H1 (cell line): ENCODE measurements at regions not wholly inside any gene's neighbourhood (a gene's known extent, or its start where the extent isn't known, plus 50 kb on each side); places are given as distances from the start of the nearest gene placed in this dataset.
A peak's percentile ranks its signal among the peaks of the same experiment; 100 is the strongest.

ENCODE experiments used
- CTCF ChIA-PET: fragments of 300-600 bp; sonication (Branson Sonifier 250); formaldehyde crosslinking; loops from one replicate; lab custom pipeline; 2021; ENCODE audit not compliant: partially characterized antibody; lab: Charles Lee
- POLR2A ChIA-PET: fragments of 300-600 bp; sonication (Branson Sonifier 250); formaldehyde crosslinking; loops from one replicate; lab custom pipeline; 2021; ENCODE audit warnings: inconsistent platforms; ENCODE audit not compliant: partially characterized antibody; lab: Charles Lee
- DNase-seq, 2 experiments: peaks; one replicate each; pipeline versions ENCODE4 v3.0.0 to v3.0.0-alpha.2; 2010 to 2022; ENCODE audit warnings: low spot score in 2 of 2, low read depth in 1 of 2, mixed read lengths in 1 of 2
- FAIRE-seq: peaks from 2 replicates; lab custom pipeline; 2011; peaks lifted over from hg19 to GRCh38; lab: Jason Lieb, UNC
- H2AFZ ChIP-seq: 2 replicates; pipeline ENCODE4 v1.8.1; 2012; ENCODE audit warnings: low read length, inconsistent platforms
- H2AK5ac ChIP-seq: 2 replicates; pipeline ENCODE4 v1.6.1; 2013; ENCODE audit warnings: low read depth, low read length
- H2BK120ac ChIP-seq: replicated peaks from 2 replicates; pipeline ENCODE3; 2013; ENCODE audit warnings: low read depth, low read length, inconsistent platforms
- H2BK12ac ChIP-seq: 2 replicates; pipeline ENCODE4 v1.6.1; 2013; ENCODE audit warnings: low read depth, low read length
- H2BK15ac ChIP-seq: 2 replicates; pipeline ENCODE4 v1.6.1; 2013; ENCODE audit warnings: low read length
- H2BK20ac ChIP-seq: 2 replicates; pipeline ENCODE4 v1.6.1; 2013; ENCODE audit warnings: low read length
- H2BK5ac ChIP-seq: 2 replicates; pipeline ENCODE4 v1.6.1; 2013; ENCODE audit warnings: low read depth, low read length
- H3K14ac ChIP-seq: 2 replicates; pipeline ENCODE4 v1.6.1; 2013; ENCODE audit warnings: inconsistent platforms; ENCODE audit not compliant: insufficient read length
- H3K18ac ChIP-seq: 2 replicates; pipeline ENCODE4 v1.6.1; 2013; ENCODE audit warnings: low read length; ENCODE audit errors: extremely low read depth
- H3K23ac ChIP-seq: 2 replicates; pipeline ENCODE4 v1.6.1; 2013; ENCODE audit warnings: inconsistent platforms; ENCODE audit not compliant: insufficient read length
- H3K23me2 ChIP-seq: 2 replicates; pipeline ENCODE4 v1.6.1; 2013; ENCODE audit warnings: low read depth, low read length
- H3K27ac ChIP-seq: 2 replicates; pipeline ENCODE4 v1.6.1; 2011; ENCODE audit warnings: low read depth, low read length, inconsistent platforms
- H3K27me3 ChIP-seq, 4 experiments: replicated peaks in 1 of 4; 1 replicate in 1 of 4; 2 replicates in 3 of 4; pipeline versions ENCODE4 v1.6.1 to v1.8.1; 2011 to 2013; ENCODE audit warnings: low read length in 3 of 4, mild to moderate bottlenecking in 3 of 4, inconsistent platforms in 2 of 4, mixed read lengths in 2 of 4, moderate library complexity in 1 of 4; ENCODE audit not compliant: control insufficient read depth in 3 of 4, insufficient read depth in 3 of 4; ENCODE audit errors: extremely low read depth in 1 of 4
- H3K36me3 ChIP-seq, 4 experiments: 2 replicates each; pipeline versions ENCODE4 v1.6.1 to v1.8.1; 2011 to 2013; ENCODE audit warnings: mild to moderate bottlenecking in 4 of 4, low read length in 3 of 4, moderate library complexity in 2 of 4, control low read depth in 1 of 4, inconsistent platforms in 1 of 4; ENCODE audit not compliant: insufficient read depth in 4 of 4, control insufficient read depth in 2 of 4
- H3K4ac ChIP-seq: replicated peaks from 2 replicates; pipeline ENCODE3; 2013; ENCODE audit warnings: low read length, low read depth, mixed read lengths, inconsistent platforms; ENCODE audit not compliant: insufficient read length
- H3K4me1 ChIP-seq, 4 experiments: replicated peaks in 1 of 4; 1 replicate in 1 of 4; 2 replicates in 3 of 4; pipeline versions ENCODE4 v1.6.1 to v1.8.1; 2011 to 2013; ENCODE audit warnings: low read length in 3 of 4, inconsistent platforms in 2 of 4, mixed read lengths in 1 of 4; ENCODE audit not compliant: insufficient read depth in 4 of 4, control insufficient read depth in 3 of 4
- H3K4me2 ChIP-seq, 2 experiments: 2 replicates each; pipeline versions ENCODE4 v1.6.1 to v1.8.1; 2011 to 2013; ENCODE audit warnings: low read depth in 2 of 2, low read length in 2 of 2, control low read depth in 1 of 2, inconsistent platforms in 1 of 2, mild to moderate bottlenecking in 1 of 2; ENCODE audit not compliant: insufficient read depth in 1 of 2
- H3K4me3 ChIP-seq, 4 experiments: fragments of 200-600, 300-600 bp in 1 of 4; sonication (generic), shearing (Covaris generic), sonication (Bioruptor Twin) in 1 of 4; 2 replicates each; pipeline versions ENCODE4 v1.5.1 to v1.8.1; 2011 to 2016; ENCODE audit warnings: low read length in 4 of 4, low read depth in 3 of 4, control low read depth in 2 of 4, inconsistent platforms in 2 of 4, mild to moderate bottlenecking in 2 of 4, mixed read lengths in 1 of 4, moderate library complexity in 1 of 4; ENCODE audit not compliant: insufficient read depth in 2 of 4; ENCODE audit errors: extremely low read depth in 1 of 4
- H3K56ac ChIP-seq: replicated peaks from 2 replicates; pipeline ENCODE3; 2013; ENCODE audit warnings: low read depth, mild to moderate bottlenecking, mixed read lengths, low read length, inconsistent platforms; ENCODE audit not compliant: insufficient read length
- H3K79me1 ChIP-seq: 2 replicates; pipeline ENCODE4 v1.6.1; 2013; ENCODE audit warnings: low read depth, low read length, control low read depth
- H3K79me2 ChIP-seq, 2 experiments: 2 replicates each; pipeline versions ENCODE4 v1.6.1 to v1.8.1; 2012 to 2013; ENCODE audit warnings: low read length in 2 of 2, mild to moderate bottlenecking in 2 of 2, inconsistent platforms in 1 of 2; ENCODE audit not compliant: insufficient read depth in 2 of 2, control insufficient read depth in 1 of 2
- H3K9ac ChIP-seq, 4 experiments: replicated peaks in 1 of 4; 1 replicate in 1 of 4; 2 replicates in 3 of 4; pipeline versions ENCODE4 v1.6.1 to v1.8.1; 2011 to 2013; ENCODE audit warnings: low read depth in 3 of 4, low read length in 3 of 4, control low read depth in 2 of 4, mild to moderate bottlenecking in 2 of 4, moderate library complexity in 2 of 4, inconsistent platforms in 1 of 4; ENCODE audit errors: extremely low read depth in 1 of 4
- H3K9me3 ChIP-seq, 2 experiments: 2 replicates each; pipeline versions ENCODE4 v1.6.1 to v1.8.1; 2012 to 2013; ENCODE audit warnings: mild to moderate bottlenecking in 2 of 2, moderate library complexity in 2 of 2, control low read depth in 1 of 2, inconsistent platforms in 1 of 2, low read depth in 1 of 2, low read length in 1 of 2, mixed read lengths in 1 of 2; ENCODE audit not compliant: insufficient read depth in 2 of 2
- H4K20me1 ChIP-seq, 2 experiments: replicated peaks in 1 of 2; 2 replicates each; pipeline versions ENCODE3 to v1.8.1; 2011 to 2013; ENCODE audit warnings: inconsistent platforms in 2 of 2, low read length in 2 of 2, mild to moderate bottlenecking in 1 of 2; ENCODE audit not compliant: insufficient read depth in 2 of 2, control insufficient read depth in 1 of 2
- H4K5ac ChIP-seq: 2 replicates; pipeline ENCODE4 v1.6.1; 2013; ENCODE audit warnings: low read length, low read depth, mixed read lengths, inconsistent platforms; ENCODE audit not compliant: insufficient read length
- H4K8ac ChIP-seq: 2 replicates; pipeline ENCODE4 v1.8.0; 2013; ENCODE audit warnings: mild to moderate bottlenecking, moderate library complexity, low read length, inconsistent platforms; ENCODE audit not compliant: insufficient read depth; ENCODE audit errors: extremely low read depth
- H4K91ac ChIP-seq: replicated peaks from 2 replicates; pipeline ENCODE3; 2013; ENCODE audit warnings: low read length, mixed read lengths, inconsistent platforms; ENCODE audit not compliant: insufficient read length
- ATF2 ChIP-seq: IDR thresholded peaks from 2 replicates; pipeline ENCODE4 v1.6.1; 2012; ENCODE audit warnings: low read length, inconsistent platforms
- BCL11A ChIP-seq, 2 experiments: IDR thresholded peaks; one replicate each; pipeline ENCODE4 v1.6.1; 2011; ENCODE audit warnings: low read depth in 2 of 2, low read length in 2 of 2, mild to moderate bottlenecking in 2 of 2
- E2F6 ChIP-seq: IDR thresholded peaks from 2 replicates; pipeline ENCODE4 v1.6.1; 2012; ENCODE audit warnings: inconsistent platforms
- FOSL1 ChIP-seq: IDR thresholded peaks from 2 replicates; pipeline ENCODE4 v1.6.1; 2011; ENCODE audit warnings: mild to moderate bottlenecking, low read depth, low read length, moderate library complexity; ENCODE audit not compliant: insufficient read depth
- KDM4A ChIP-seq: IDR thresholded peaks from one replicate; pipeline ENCODE4 v1.7.1; 2012; ENCODE audit warnings: low read depth, mild to moderate bottlenecking, moderate library complexity, low read length, inconsistent platforms; ENCODE audit not compliant: severe bottlenecking
- RAD21 ChIP-seq, 2 experiments: IDR thresholded peaks in 1 of 2; conservative IDR thresholded peaks in 1 of 2; 2 replicates each; pipeline ENCODE4 v1.6.1; 2011; ENCODE audit warnings: low read depth in 2 of 2, low read length in 2 of 2, improper control_type of control experiment in 1 of 2, inconsistent platforms in 1 of 2, mild to moderate bottlenecking in 1 of 2, moderate library complexity in 1 of 2
- RFX5 ChIP-seq: IDR thresholded peaks from 2 replicates; pipeline ENCODE4 v1.6.1; 2011; ENCODE audit warnings: low read depth, low read length, improper control_type of control experiment, borderline replicate concordance
- TEAD4 ChIP-seq: IDR thresholded peaks from 2 replicates; pipeline ENCODE4 v1.6.1; 2012; ENCODE audit warnings: low read depth, low read length, inconsistent platforms, mixed read lengths
- WGBS, 2 experiments: shearing (Covaris generic) in 1 of 2; methylation state at CpG; one replicate each; pipeline versions ENCODE4 v1.1.6 to v1.1.7; 2013 to 2015; ENCODE audit warnings: low lambda C conversion rate in 2 of 2, mixed read lengths in 2 of 2, inconsistent platforms in 1 of 2, low coverage in 1 of 2, missing lambda C conversion rate in 1 of 2; ENCODE audit not compliant: insufficient replicate concordance in 2 of 2, insufficient coverage in 1 of 2, insufficient read length in 1 of 2; ENCODE audit errors: extremely low coverage in 1 of 2, missing lambda C conversion rate in 1 of 2; 5-methylcytosine and 5-hydroxymethylcytosine counted together

GRCh38 chr7:17532861-17533404 is 234.5 kb downstream of the AHR start:
- Histone ChIP-seq H2AFZ (0 out of 2 replicates have a peak overlapping the region, but pooled peaks have one; percentile 17), H3K4ac (no peak overlapping the region), H3K27ac (no peak overlapping the region), H3K4me2 (no peak overlapping the region), H3K4me3 (no peak overlapping the region), H3K18ac (no peak overlapping the region), H3K9ac (no peak overlapping the region), H3K27me3 (no peaks in the 10 kb centered on the region), H3K23me2 (no peaks in the 10 kb centered on the region; the same call in 1 of the 2 replicates), H2BK20ac (no peak overlapping the region), H3K56ac (no peak overlapping the region), H4K5ac (no peak overlapping the region), H3K79me2 (no peaks in the 10 kb centered on the region), H2AK5ac (no peak overlapping the region), H3K79me1 (no peaks in the 10 kb centered on the region), H2BK5ac (no peak overlapping the region), H4K8ac (no peak overlapping the region), H3K9me3 (no peaks in the 10 kb centered on the region), H4K20me1 (no peaks in the 10 kb centered on the region), H4K91ac (no peak overlapping the region), H3K23ac (no peak overlapping the region), H2BK15ac (no peak overlapping the region), H2BK12ac (no peak overlapping the region), H3K14ac (no peak overlapping the region), H2BK120ac (no peak overlapping the region), H3K36me3 (no peaks in the 10 kb centered on the region), H3K4me1 (peaks cover 0 to 3% (median 0%) of the 10 kb centered on the region in 4 experiments; a peak in 1 of 7 replicates)
- POLR2A ChIA-PET = no interaction called here
- no peak for FAIRE-seq
- TF ChIP-seq ATF2 (no peak), E2F6 (no peak), KDM4A (no peak), BCL11A (IDR thresholded peaks at IDR 0.05; ENCODE audit: low read depth in 2 of 2, low read length in 2 of 2) (no peak), RAD21 (IDR thresholded peaks at IDR 0.05 in 1 of 2, conservative IDR thresholded peaks at IDR 0.05 in 1 of 2; ENCODE audit: low read depth in 2 of 2, low read length in 2 of 2) (no peak), FOSL1 (no peak), TEAD4 (no peak), RFX5 (no peak)
- no peak for DNase-seq
- CTCF ChIA-PET = interaction anchor here (1.0 to 2.2 kb wide), 3 partner anchors 14 to 642 kb away, joined by 3 to 7 read pairs (median 5); no protein-coding TSS in a partner anchor
- WGBS, 2 experiments = 94% methylated on average over 2 of the region's 2 CpGs; no CpG with 5 or more reads in 1 of the 2 experiments
